ENCODE measurements at regions not wholly inside any gene's neighbourhood (a gene's known extent, or its start where the extent isn't known, plus 50 kb on each side); places are given as distances from the start of the nearest gene placed in this dataset.

DNA sequence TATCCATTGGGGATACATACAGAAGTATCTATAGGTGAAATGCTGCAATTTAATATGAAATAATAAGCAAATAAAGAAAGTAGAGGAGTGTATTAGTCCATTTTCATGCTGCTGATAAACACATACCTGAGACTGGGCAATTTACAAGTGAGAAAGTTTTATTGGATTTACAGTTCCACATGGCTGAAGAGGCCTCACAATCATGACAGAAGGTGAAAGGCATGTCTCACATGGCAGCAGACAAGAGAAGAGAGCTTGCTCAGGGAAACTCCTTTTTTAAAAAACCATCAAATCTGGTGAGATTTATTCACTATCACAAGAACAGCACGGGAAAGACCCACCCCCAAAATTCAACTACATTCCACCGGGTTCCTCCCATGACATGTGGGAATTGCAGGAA lies 82.8 kb upstream of the TRIM24 start:
- TF ChIP-seq, protein P1, sequence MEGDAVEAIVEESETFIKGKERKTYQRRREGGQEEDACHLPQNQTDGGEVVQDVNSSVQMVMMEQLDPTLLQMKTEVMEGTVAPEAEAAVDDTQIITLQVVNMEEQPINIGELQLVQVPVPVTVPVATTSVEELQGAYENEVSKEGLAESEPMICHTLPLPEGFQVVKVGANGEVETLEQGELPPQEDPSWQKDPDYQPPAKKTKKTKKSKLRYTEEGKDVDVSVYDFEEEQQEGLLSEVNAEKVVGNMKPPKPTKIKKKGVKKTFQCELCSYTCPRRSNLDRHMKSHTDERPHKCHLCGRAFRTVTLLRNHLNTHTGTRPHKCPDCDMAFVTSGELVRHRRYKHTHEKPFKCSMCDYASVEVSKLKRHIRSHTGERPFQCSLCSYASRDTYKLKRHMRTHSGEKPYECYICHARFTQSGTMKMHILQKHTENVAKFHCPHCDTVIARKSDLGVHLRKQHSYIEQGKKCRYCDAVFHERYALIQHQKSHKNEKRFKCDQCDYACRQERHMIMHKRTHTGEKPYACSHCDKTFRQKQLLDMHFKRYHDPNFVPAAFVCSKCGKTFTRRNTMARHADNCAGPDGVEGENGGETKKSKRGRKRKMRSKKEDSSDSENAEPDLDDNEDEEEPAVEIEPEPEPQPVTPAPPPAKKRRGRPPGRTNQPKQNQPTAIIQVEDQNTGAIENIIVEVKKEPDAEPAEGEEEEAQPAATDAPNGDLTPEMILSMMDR (IDR thresholded peaks at IDR 0.05 in 4 of 5, conservative IDR thresholded peaks at IDR 0.05 in 1 of 5) = no peak
- TF ChIP-seq POLR2A (IDR thresholded peaks at IDR 0.05) = no peak
